ENCODE measurements at regions not wholly inside any gene's neighbourhood (a gene's known extent, or its start where the extent isn't known, plus 50 kb on each side); places are given as distances from the start of the nearest gene placed in this dataset.

DNA sequence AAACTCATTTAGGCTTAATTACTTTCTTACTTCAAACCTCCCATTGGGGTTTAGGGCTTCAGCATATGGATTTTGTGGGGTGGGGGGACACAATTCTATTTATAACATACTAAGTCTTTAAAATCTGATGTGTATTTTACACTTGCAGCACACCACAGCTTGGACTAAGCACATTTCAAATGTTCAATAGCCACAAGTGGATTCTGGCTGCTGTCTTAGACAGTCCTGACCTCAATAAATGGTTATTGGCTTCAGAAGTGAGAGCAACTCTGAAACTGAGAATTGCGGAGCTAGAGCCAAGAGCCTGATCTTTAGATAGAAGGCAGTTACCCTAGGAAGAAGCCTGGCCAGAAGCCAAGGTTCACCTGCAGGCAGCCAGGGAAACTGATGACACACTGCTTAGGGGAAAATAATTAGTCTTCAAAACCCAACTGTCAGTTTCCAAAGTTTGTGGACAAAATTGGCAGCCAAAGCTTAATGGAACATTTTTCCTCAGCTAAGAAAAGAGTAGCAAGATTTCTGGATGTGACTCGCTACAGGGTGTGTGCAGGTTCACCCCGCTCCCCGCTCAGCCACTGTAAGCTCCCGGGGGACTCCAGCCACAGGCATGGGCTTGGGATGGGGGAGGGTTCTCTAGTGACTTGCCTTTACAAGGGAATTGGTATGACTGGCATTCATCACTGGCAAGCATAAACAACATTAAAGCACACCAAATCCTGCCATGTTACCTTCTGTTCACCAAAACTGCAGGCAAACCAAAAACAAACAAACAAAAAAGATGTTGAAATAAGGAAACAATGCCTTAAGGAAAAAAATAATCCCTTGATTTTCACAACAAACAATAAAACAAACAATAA lies 219.8 kb downstream of the TFAP2A start:
- no peak overlapping the region for H3K27ac ChIP-seq (ENCODE audit: low read depth, low read length)
- no peaks in the 10 kb centered on the region for H3K36me3 Mint-ChIP-seq (ENCODE audit: low read depth)
- H3K4me1 Mint-ChIP-seq: no peaks in the 10 kb centered on the region
- no peak overlapping the region for H3K27ac Mint-ChIP-seq
- no peaks in the 10 kb centered on the region for H3K9me3 ChIP-seq (ENCODE audit: control insufficient read depth, low read length)
- H3K4me3 ChIP-seq (ENCODE audit: low read length): no peak overlapping the region
- H3K9me3 Mint-ChIP-seq: no peaks in the 10 kb centered on the region
- H3K4me3 Mint-ChIP-seq: no peak overlapping the region
- peaks cover 1% of the 10 kb centered on the region for H3K27me3 Mint-ChIP-seq (ENCODE audit: insufficient read depth)
- no peak overlapping the region for H3K9ac ChIP-seq (ENCODE audit: extremely low read depth, low read length, poor library complexity, severe bottlenecking)
- no peaks in the 10 kb centered on the region for H3K36me3 ChIP-seq (ENCODE audit: control insufficient read depth, insufficient read depth, low read length)
- 84 to 98% methylated on average over 4 to 5 of the region's 5 CpGs for WGBS, 2 experiments (ENCODE audit: insufficient coverage in 1 of 2, insufficient read length in 1 of 2)
- H3K4me1 ChIP-seq (ENCODE audit: control insufficient read depth, insufficient read depth, low read length): no peaks in the 10 kb centered on the region
- no peaks in the 10 kb centered on the region for H3K27me3 ChIP-seq (ENCODE audit: control insufficient read depth, insufficient read depth, low read length, poor library complexity, severe bottlenecking)
- DNase-seq: no peak
- TF ChIP-seq, protein P1, sequence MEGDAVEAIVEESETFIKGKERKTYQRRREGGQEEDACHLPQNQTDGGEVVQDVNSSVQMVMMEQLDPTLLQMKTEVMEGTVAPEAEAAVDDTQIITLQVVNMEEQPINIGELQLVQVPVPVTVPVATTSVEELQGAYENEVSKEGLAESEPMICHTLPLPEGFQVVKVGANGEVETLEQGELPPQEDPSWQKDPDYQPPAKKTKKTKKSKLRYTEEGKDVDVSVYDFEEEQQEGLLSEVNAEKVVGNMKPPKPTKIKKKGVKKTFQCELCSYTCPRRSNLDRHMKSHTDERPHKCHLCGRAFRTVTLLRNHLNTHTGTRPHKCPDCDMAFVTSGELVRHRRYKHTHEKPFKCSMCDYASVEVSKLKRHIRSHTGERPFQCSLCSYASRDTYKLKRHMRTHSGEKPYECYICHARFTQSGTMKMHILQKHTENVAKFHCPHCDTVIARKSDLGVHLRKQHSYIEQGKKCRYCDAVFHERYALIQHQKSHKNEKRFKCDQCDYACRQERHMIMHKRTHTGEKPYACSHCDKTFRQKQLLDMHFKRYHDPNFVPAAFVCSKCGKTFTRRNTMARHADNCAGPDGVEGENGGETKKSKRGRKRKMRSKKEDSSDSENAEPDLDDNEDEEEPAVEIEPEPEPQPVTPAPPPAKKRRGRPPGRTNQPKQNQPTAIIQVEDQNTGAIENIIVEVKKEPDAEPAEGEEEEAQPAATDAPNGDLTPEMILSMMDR (conservative IDR thresholded peaks at IDR 0.05): no peak

GRCh38 chr6:10193321-10193720 lies 221.6 kb downstream of the TFAP2A start:
- Mint-ChIP-seq H3K36me3 (ENCODE audit: low read depth) (no peaks in the 10 kb centered on the region), H3K4me1 (peaks cover under 1% of the 10 kb centered on the region), H3K9me3 (no peaks in the 10 kb centered on the region), H3K27ac (no peak overlapping the region), H3K27me3 (ENCODE audit: insufficient read depth) (peaks cover 1% of the 10 kb centered on the region), H3K4me3 (no peak overlapping the region)
- H3K4me1 ChIP-seq (ENCODE audit: control insufficient read depth, insufficient read depth, low read length): no peaks in the 10 kb centered on the region
- H3K9ac ChIP-seq (ENCODE audit: extremely low read depth, low read length, poor library complexity, severe bottlenecking): no peak overlapping the region
- WGBS, 2 experiments (ENCODE audit: insufficient coverage in 1 of 2, insufficient read length in 1 of 2): 95 to 100% methylated on average over 4 of the region's 4 CpGs
- H3K36me3 ChIP-seq (ENCODE audit: control insufficient read depth, insufficient read depth, low read length): no peaks in the 10 kb centered on the region
- no peak for DNase-seq
- H3K27ac ChIP-seq (ENCODE audit: low read depth, low read length): no peak overlapping the region
- H3K27me3 ChIP-seq (ENCODE audit: control insufficient read depth, insufficient read depth, low read length, poor library complexity, severe bottlenecking): no peaks in the 10 kb centered on the region
- TF ChIP-seq, protein P1 (conservative IDR thresholded peaks at IDR 0.05): no peak
- no peak overlapping the region for H3K4me3 ChIP-seq (ENCODE audit: low read length)
- H3K9me3 ChIP-seq (ENCODE audit: control insufficient read depth, low read length): no peaks in the 10 kb centered on the region

DNA sequence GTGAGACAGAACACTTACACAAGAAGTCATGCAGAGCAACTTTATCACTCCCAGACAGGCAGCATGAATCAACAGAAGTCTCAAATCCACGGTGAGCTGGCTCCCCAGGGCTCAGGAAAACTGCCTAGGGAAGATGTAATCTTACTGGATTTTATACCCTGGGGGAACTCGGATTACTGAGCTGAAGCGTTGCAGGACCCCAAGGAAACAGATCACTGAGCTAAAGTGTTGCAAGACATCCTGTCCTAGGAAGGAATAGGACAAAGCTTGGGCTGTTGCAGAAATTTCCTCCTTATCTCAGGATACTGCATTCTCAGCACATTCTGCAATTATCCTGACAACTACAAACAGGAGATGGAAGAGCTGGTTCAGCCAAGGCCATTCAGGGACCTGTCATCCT lies 224.8 kb downstream of the TFAP2A start:
- no peaks in the 10 kb centered on the region for H3K4me1 ChIP-seq (ENCODE audit: control insufficient read depth, insufficient read depth, low read length)
- Mint-ChIP-seq H3K4me1 (peaks cover 6% of the 10 kb centered on the region), H3K4me3 (no peak overlapping the region), H3K27me3 (ENCODE audit: insufficient read depth) (peaks cover 1% of the 10 kb centered on the region), H3K27ac (no peak overlapping the region), H3K36me3 (ENCODE audit: low read depth) (no peaks in the 10 kb centered on the region), H3K9me3 (no peaks in the 10 kb centered on the region)
- H3K4me3 ChIP-seq (ENCODE audit: low read length): no peak overlapping the region
- H3K9ac ChIP-seq (ENCODE audit: extremely low read depth, low read length, poor library complexity, severe bottlenecking): no peak overlapping the region
- TF ChIP-seq, protein P1 (conservative IDR thresholded peaks at IDR 0.05): no peak
- WGBS, 2 experiments (ENCODE audit: insufficient coverage in 1 of 2, insufficient read length in 1 of 2): 82 to 83% methylated on average over 2 to 3 of the region's 3 CpGs
- H3K27ac ChIP-seq (ENCODE audit: low read depth, low read length): no peak overlapping the region
- H3K27me3 ChIP-seq (ENCODE audit: control insufficient read depth, insufficient read depth, low read length, poor library complexity, severe bottlenecking): no peaks in the 10 kb centered on the region
- H3K36me3 ChIP-seq (ENCODE audit: control insufficient read depth, insufficient read depth, low read length): no peaks in the 10 kb centered on the region
- H3K9me3 ChIP-seq (ENCODE audit: control insufficient read depth, low read length): no peaks in the 10 kb centered on the region
- no peak for DNase-seq

Measured in endodermal cell (in vitro differentiated cells).